Activated CD4-positive, alpha-beta T cell treated with anti-CD3 and anti-CD28 coated beads, Interleukin-10, Interleukin-2, amounts not matched to agents 100 ng/mL and 50 ng/mL, durations not matched to agents 16 hours and 8 hours (primary cell): ENCODE measurements at regions not wholly inside any gene's neighbourhood (a gene's known extent, or its start where the extent isn't known, plus 50 kb on each side); places are given as distances from the start of the nearest gene placed in this dataset.

ENCODE experiments used
- DNase-seq: peaks from one replicate; pipeline ENCODE4 v3.0.0-alpha.2; 2020

DNA sequence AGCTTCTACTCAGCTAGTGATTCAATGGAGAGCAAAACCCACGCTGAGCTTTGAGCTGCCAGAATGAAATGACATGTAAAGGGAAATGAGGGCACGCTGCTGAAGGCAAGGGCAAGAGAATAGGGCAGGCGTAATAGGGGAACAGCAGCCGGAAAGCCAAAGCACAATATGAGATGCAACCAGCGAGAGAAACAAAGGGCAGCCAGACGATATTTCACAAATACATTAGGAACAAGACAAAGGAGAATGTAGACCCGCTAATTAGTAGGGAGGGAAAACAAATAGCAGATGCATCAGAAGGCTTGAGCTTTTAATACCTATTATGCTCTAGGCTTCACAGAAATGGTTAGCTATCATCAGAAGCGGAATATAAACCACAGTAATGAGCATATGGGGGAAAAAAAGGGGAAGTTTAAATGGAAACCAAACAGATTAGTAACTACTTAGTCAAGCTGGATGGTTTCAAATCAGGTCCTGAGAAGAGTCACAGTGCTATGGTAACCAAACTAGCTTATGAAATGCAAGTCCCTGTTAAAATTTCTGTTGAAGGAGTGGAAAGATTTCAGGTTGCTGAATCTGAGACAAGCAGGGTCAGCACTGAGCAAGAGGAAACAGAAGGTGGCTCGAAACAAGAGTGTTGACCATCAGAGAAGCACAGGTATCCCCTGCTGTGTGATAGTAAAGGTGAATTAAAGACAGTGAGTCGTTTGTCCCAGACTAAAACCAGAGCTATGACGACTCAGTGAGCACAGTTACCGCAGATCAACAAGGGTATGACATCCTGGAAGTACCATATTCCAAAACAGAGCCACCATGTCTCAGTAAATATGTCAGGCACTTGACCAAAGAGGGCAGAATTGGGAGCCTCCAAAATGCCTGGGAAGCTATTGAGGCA, 496.9 kb upstream of the CELF2 start:
- no peak for DNase-seq

DNA sequence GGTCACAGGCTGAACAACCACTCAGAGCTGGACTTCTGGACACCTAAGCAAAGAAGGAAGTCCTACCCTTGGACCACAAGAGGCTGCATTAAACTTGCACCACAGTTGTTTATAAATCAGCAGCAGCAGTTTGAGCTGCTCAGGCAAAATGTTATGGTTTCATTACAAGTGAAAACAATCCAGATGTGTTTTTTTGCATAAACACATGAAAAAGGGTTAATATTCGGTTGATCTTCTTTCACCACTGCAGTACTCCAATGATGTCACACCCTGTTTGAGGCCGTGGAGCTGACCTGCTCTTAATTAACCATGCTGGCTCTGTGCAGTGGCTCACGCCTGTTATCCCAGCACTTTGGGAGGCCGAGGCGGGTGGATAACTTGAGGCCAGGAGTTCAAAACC, 490.8 kb upstream of the CELF2 start:
- DNase-seq = no peak

DNA sequence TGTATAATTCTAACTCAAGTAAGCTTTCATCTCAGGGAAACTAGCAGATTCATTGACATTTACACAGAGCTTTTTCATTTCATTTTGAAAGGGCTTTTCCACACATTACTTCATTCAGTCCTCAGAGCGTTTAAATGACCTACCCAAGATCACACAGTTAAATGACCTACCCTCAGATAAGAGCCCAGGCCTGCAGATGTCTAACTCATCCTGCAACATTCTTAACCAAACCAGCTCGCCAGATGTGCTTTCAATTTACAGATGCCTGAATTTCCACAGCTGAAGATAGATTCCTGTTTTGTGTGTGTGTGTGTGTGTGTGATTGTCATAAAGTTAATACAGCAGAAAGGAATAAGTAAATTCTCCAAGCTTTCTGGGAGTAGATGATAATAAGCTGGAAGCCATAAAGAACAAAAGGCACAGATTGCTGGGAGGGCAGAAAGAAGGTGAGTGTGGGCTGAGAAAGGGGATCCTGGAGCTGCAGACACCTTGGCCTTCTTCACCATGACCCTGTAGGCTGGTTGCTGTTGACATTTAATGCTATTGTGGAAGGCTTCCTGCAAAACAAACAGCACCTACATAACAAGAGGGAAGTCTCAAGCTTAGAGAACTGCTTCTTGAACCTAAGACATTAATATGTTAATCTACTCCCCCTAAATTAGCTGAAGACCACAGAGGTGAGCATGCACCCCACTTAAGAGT, 489.7 kb upstream of the CELF2 start:
- no peak for DNase-seq

DNA sequence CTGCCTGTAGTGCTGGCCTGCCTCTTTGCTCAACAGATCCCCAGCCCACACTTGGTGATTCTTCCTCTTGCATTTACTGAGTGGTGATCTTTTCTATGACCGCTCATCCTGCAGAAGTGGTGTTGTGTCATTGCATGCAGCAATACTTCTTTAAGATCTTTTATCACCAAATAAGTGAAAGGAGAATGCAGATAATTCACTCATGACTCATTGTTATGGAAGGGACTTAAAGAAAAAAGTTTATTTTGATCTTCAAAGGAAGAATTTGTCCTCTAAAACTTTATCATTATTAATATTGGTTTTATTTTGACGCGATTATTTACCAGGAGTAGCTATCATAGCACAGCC, 489.1 kb upstream of the CELF2 start:
- DNase-seq = no peak

DNA sequence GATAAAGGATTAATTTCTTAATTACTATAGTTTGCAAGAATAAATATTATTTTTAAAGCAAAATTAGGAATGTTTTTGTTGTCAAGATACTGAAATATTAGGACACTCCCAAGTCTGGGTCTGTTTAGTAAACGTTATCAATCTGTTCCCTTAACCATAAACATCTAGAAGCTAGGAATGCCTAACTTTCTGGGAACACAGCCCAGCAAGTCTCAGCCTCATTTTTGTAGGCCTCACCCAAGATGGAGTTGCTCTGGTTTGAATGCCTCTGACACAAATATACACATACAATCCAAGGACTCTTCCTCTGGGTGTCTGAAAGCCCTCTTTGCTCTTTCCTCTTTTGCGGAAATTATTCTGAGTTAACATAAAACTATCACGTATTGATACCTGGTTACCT, 487.4 kb upstream of the CELF2 start:
- no peak for DNase-seq

GRCh38 chr10:10532236-10532635, 485.4 kb upstream of the CELF2 start:
- no peak for DNase-seq

- DNase-seq = no peak
These were observed 484.8 kb upstream of the CELF2 start for GRCh38 chr10:10532826-10533225.

DNA sequence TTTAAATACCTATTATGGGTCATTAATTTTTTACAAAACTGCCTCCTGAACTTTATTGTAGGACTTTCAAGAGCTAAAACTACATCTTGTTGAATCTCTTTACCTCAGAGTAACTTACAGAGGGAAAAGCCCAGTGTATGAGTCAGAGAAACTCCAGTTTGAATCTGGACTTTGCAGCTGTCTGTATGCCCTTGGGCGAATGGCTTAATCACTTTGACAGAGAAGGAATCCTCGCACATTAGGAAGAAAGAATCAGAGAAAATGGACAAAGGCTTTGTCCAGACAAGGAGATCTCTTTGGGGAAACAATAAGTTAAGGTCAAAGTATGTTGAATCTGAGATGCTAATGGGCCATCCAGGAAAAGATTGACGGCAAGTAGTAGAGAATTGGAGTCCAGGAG, 484.2 kb upstream of the CELF2 start:
- DNase-seq = no peak

DNA sequence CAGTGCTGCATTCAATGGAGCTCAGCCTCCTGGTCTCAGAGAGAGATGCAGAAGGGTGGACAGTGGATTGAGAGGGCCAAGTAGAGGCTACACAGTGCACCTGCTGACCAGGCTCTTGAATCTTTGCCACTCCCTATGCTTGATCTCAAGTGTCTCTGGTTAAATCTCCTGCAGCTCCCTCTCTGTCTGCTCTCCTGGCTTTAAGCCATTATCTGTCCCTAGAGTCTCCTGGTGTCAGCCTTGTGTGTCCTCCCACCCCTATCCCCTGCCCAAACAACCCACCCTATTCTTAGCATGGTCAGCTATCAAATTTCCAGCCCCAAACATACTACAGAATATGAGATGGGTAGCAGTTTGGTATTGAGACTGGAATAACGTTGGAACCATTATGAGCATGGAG, 479.3 kb upstream of the CELF2 start:
- no peak for DNase-seq

- no peak for DNase-seq
These were observed 477.3 kb upstream of the CELF2 start for GRCh38 chr10:10540398-10540797.

DNA sequence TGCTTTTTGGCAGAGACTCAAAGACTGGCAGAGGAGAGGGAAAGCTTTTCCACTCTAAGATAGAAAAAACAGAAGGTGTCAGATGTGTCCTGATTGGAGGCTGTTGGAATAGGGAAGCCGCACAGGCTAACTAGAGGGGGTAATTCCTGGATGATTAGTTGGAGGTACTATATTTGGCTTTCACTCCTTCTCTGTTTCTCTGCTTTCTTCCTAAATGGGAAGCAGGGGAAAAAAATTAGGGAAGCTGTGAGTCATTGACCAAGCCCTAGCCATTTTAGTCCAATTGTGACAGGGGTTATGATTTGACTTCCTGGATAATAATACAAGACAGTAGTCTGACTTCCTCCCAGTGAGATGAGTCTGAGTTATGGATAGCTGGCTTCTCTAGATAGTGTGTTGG, 475.2 kb upstream of the CELF2 start:
- no peak for DNase-seq

- no peak for DNase-seq
These were observed 472.8 kb upstream of the CELF2 start for GRCh38 chr10:10544890-10545289.

- DNase-seq = no peak
These were observed 471.9 kb upstream of the CELF2 start for GRCh38 chr10:10545771-10546170.

DNA sequence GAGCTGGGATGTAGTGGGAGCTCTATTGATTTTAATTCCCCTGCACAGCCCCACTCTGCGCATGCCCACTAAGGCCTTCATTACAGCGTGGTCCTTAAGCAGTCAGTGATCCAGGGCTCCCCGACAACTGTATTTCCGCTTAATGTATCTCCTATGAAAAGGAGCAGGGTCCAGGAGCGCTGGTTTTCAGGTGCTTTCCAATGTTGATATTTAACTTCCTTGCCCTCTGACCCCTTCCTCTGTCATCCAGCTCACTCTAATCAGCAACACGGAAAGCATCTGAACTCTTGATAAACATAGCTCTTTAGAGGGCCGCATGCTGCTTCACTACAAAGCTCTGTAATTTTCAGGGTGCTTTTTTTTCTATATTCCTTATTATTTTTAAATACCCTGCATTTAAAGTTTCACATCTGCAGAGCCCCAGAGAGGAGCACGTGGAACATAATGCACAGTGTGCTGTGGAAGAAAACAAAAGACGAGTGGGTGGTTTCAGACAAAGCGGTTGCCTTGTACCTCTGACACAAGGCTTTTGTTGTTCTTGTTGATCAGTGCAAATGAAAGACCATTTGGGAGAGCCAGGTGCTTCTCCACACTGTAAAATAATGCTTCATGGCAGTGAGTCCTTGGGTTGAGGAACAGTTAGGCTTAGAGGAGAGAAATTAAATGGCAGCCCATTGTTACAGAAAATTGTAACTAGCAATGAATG, 465.9 kb upstream of the CELF2 start:
- no peak for DNase-seq

DNA sequence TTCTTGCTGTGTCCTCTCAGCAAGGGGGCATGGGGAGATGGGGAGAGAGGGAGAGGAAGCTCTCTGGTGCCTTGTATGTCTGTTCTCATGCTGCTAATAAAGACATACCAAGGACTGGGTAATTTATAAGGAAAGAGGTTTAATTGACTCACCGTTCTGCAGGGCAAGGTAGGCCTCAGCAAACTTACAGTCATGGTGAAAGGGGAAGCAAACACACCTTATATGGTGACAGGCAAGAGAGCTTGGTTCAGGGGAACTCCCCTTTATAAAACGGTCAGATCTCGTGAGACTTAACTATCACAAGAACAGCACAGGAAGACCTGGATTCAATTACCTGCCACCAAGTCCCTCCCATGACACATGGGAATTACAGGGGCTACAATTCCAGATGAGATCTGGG, 464.7 kb upstream of the CELF2 start:
- no peak for DNase-seq

GRCh38 chr10:10564081-10564794, 453.4 kb upstream of the CELF2 start:
- no peak for DNase-seq

DNA sequence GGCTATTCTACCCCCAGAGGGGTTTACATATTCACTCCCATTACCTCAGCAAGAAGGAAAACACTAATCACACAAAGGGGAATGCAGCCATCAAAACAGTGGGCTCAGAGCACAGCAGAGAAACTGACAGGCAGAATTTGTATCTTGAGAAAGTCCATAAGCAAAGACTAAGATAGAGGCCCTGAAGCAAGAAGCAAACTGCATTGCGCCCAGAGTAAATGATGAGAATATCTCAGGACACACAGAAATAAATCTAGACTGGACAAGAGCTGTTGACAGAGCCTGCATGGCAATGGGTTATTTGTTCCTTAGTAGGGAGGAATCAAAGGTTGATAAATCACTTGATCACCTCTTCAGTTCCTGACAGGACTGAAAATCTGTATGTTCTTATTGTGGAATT, 440.7 kb upstream of the CELF2 start:
- DNase-seq = no peak

GRCh38 chr10:10579709-10580108, 438.0 kb upstream of the CELF2 start:
- no peak for DNase-seq

- no peak for DNase-seq
These were observed 433.5 kb upstream of the CELF2 start for GRCh38 chr10:10584161-10584560.

GRCh38 chr10:10587744-10588393, 429.8 kb upstream of the CELF2 start:
- no peak for DNase-seq

GRCh38 chr10:10589540-10590303, 427.9 kb upstream of the CELF2 start:
- DNase-seq = peak; percentile 13
